Neutrophil (primary cell): ENCODE measurements at regions not wholly inside any gene's neighbourhood (a gene's known extent, or its start where the extent isn't known, plus 50 kb on each side); places are given as distances from the start of the nearest gene placed in this dataset.
"Not testable (repeated sequence)": the region's sequence is repeated elsewhere in the genome, so short reads cannot be mapped to it uniquely, and the experiment has no call there.

Experiments
- H3K27ac ChIP-seq: fragments of 200-600 bp; sonication (generic); 2 replicates; pipeline ENCODE4 v1.5.1; 2016; ENCODE audit warnings: mild to moderate bottlenecking, moderate library complexity
- H3K27me3 ChIP-seq: fragments of 200-600 bp; sonication (generic); 2 replicates; pipeline ENCODE4 v1.6.0; 2016; ENCODE audit warnings: mild to moderate bottlenecking
- H3K36me3 ChIP-seq: fragments of 200-600 bp; sonication (generic); 2 replicates; pipeline ENCODE4 v1.5.1; 2017
- H3K4me1 ChIP-seq, 2 experiments: fragments of 200-600 bp in 1 of 2; sonication (generic) in 1 of 2; 1 replicate in 1 of 2; 2 replicates in 1 of 2; pipeline versions ENCODE4 v1.5.1 to v1.6.1; 2013 to 2016; ENCODE audit warnings: low read depth in 1 of 2, low read length in 1 of 2, mild to moderate bottlenecking in 1 of 2, moderate library complexity in 1 of 2; ENCODE audit not compliant: control insufficient read depth in 1 of 2, insufficient read depth in 1 of 2
- H3K4me3 ChIP-seq, 2 experiments: fragments of 200-600 bp in 1 of 2; sonication (generic) in 1 of 2; 1 replicate in 1 of 2; 2 replicates in 1 of 2; pipeline ENCODE4 v1.5.1; 2013 to 2016; ENCODE audit warnings: low read depth in 1 of 2, low read length in 1 of 2, mild to moderate bottlenecking in 1 of 2, moderate library complexity in 1 of 2
- H3K9me3 ChIP-seq: fragments of 200-600 bp; sonication (generic); 2 replicates; pipeline ENCODE4 v1.5.1; 2016
- CTCF ChIP-seq: fragments of 200-600 bp; sonication (generic); IDR thresholded peaks from 2 replicates; pipeline ENCODE4 v1.5.1; 2016; ENCODE audit warnings: antibody characterized with exemption

GRCh38 chr7:138317044-138317596, 142.9 kb upstream of the TRIM24 start:
- Histone ChIP-seq H3K36me3 (no peaks in the 10 kb centered on the region), H3K9me3 (no peaks in the 10 kb centered on the region), H3K27me3 (no peaks in the 10 kb centered on the region), H3K4me1 (no peaks in the 10 kb centered on the region), H3K27ac (no peak overlapping the region), H3K4me3 (no peak overlapping the region)
- no peak for TF ChIP-seq CTCF

- no peaks in the 10 kb centered on the region for H3K36me3 ChIP-seq
- H3K27ac ChIP-seq = no peak overlapping the region
- no peaks in the 10 kb centered on the region for H3K9me3 ChIP-seq
- H3K4me3 ChIP-seq = no peak overlapping the region
- no peaks in the 10 kb centered on the region for H3K27me3 ChIP-seq
- TF ChIP-seq CTCF = no peak
- H3K4me1 ChIP-seq = no peaks in the 10 kb centered on the region
These were observed 135.1 kb upstream of the TRIM24 start for GRCh38 chr7:138324941-138325340.

- no peak overlapping the region for H3K4me3 ChIP-seq
- no peak for TF ChIP-seq CTCF
- no peaks in the 10 kb centered on the region for H3K36me3 ChIP-seq
- H3K27ac ChIP-seq = no peak overlapping the region
- no peaks in the 10 kb centered on the region for H3K27me3 ChIP-seq
- H3K4me1 ChIP-seq = no peaks in the 10 kb centered on the region
- H3K9me3 ChIP-seq = no peaks in the 10 kb centered on the region
These were observed 134.6 kb upstream of the TRIM24 start for GRCh38 chr7:138325434-138325833.

GRCh38 chr7:138328215-138328614, 131.8 kb upstream of the TRIM24 start:
- Histone ChIP-seq H3K36me3 (no peaks in the 10 kb centered on the region), H3K27me3 (no peaks in the 10 kb centered on the region), H3K9me3 (no peaks in the 10 kb centered on the region), H3K4me1 (no peaks in the 10 kb centered on the region), H3K27ac (no peak overlapping the region), H3K4me3 (no peak overlapping the region)
- TF ChIP-seq CTCF = no peak

- not testable (repeated sequence) for H3K4me3 ChIP-seq, H3K9me3 ChIP-seq, H3K36me3 ChIP-seq, H3K27me3 ChIP-seq, H3K27ac ChIP-seq, H3K4me1 ChIP-seq
These were observed 127.2 kb upstream of the TRIM24 start for GRCh38 chr7:138332850-138333249.

- H3K4me3 ChIP-seq = no peak overlapping the region
- TF ChIP-seq CTCF = no peak
- H3K36me3 ChIP-seq = no peaks in the 10 kb centered on the region
- no peaks in the 10 kb centered on the region for H3K4me1 ChIP-seq
- no peaks in the 10 kb centered on the region for H3K27me3 ChIP-seq
- H3K27ac ChIP-seq = no peak overlapping the region
- H3K9me3 ChIP-seq = no peaks in the 10 kb centered on the region
These were observed 121.7 kb upstream of the TRIM24 start for GRCh38 chr7:138338361-138338760.

GRCh38 chr7:138339229-138339628, 120.8 kb upstream of the TRIM24 start:
- not testable (repeated sequence) for H3K36me3 ChIP-seq, H3K27me3 ChIP-seq, H3K9me3 ChIP-seq, H3K4me1 ChIP-seq, H3K4me3 ChIP-seq, H3K27ac ChIP-seq
